IPS-18a (cell line): ENCODE measurements at regions not wholly inside any gene's neighbourhood (a gene's known extent, or its start where the extent isn't known, plus 50 kb on each side); places are given as distances from the start of the nearest gene placed in this dataset.

Experiments used
- H3K27ac ChIP-seq: one replicate; pipeline ENCODE4 v1.5.1; 2013; ENCODE audit warnings: low read length
- H3K27me3 ChIP-seq: one replicate; pipeline ENCODE4 v1.6.1; 2013; ENCODE audit warnings: mild to moderate bottlenecking, low read length; ENCODE audit not compliant: control insufficient read depth, insufficient read depth
- H3K36me3 ChIP-seq: one replicate; pipeline ENCODE4 v1.6.1; 2013; ENCODE audit warnings: low read depth, low read length; ENCODE audit not compliant: control insufficient read depth
- H3K4me1 ChIP-seq: one replicate; pipeline ENCODE4 v1.6.1; 2013; ENCODE audit warnings: low read depth, low read length; ENCODE audit not compliant: control insufficient read depth
- H3K4me3 ChIP-seq: one replicate; pipeline ENCODE4 v1.5.1; 2013; ENCODE audit warnings: low read length
- H3K9ac ChIP-seq: one replicate; pipeline ENCODE4 v1.6.1; 2013; ENCODE audit warnings: mild to moderate bottlenecking, low read length, moderate library complexity
- H3K9me3 ChIP-seq: one replicate; pipeline ENCODE4 v1.6.1; 2013; ENCODE audit warnings: low read depth, low read length; ENCODE audit not compliant: control insufficient read depth

- Histone ChIP-seq H3K4me1 (no peaks in the 10 kb centered on the region), H3K9me3 (no peaks in the 10 kb centered on the region), H3K27ac (no peak overlapping the region), H3K4me3 (no peak overlapping the region), H3K36me3 (no peaks in the 10 kb centered on the region), H3K9ac (no peak overlapping the region), H3K27me3 (no peaks in the 10 kb centered on the region)
Observed at GRCh38 chr2:21268878-21269224, 145.1 kb downstream of the TDRD15 start.

GRCh38 chr2:21269382-21269781, 145.6 kb downstream of the TDRD15 start:
- Histone ChIP-seq H3K9me3 (no peaks in the 10 kb centered on the region), H3K36me3 (no peaks in the 10 kb centered on the region), H3K27ac (no peak overlapping the region), H3K9ac (no peak overlapping the region), H3K4me1 (no peaks in the 10 kb centered on the region), H3K27me3 (no peaks in the 10 kb centered on the region), H3K4me3 (no peak overlapping the region)

- H3K27ac ChIP-seq = no peak overlapping the region
- no peaks in the 10 kb centered on the region for H3K4me1 ChIP-seq
- no peak overlapping the region for H3K9ac ChIP-seq
- no peaks in the 10 kb centered on the region for H3K36me3 ChIP-seq
- no peaks in the 10 kb centered on the region for H3K9me3 ChIP-seq
- no peak overlapping the region for H3K4me3 ChIP-seq
- H3K27me3 ChIP-seq = no peaks in the 10 kb centered on the region
Observed at GRCh38 chr2:21270083-21270491, 146.3 kb downstream of the TDRD15 start.

GRCh38 chr2:21270708-21271122, 146.9 kb downstream of the TDRD15 start:
- H3K9me3 ChIP-seq = no peaks in the 10 kb centered on the region
- no peak overlapping the region for H3K9ac ChIP-seq
- H3K4me3 ChIP-seq = no peak overlapping the region
- H3K4me1 ChIP-seq = no peaks in the 10 kb centered on the region
- no peaks in the 10 kb centered on the region for H3K36me3 ChIP-seq
- H3K27ac ChIP-seq = no peak overlapping the region
- H3K27me3 ChIP-seq = no peaks in the 10 kb centered on the region

GRCh38 chr2:21276163-21276562, 152.4 kb downstream of the TDRD15 start:
- Histone ChIP-seq H3K27ac (no peak overlapping the region), H3K9ac (no peak overlapping the region), H3K36me3 (no peaks in the 10 kb centered on the region), H3K4me1 (no peaks in the 10 kb centered on the region), H3K9me3 (no peaks in the 10 kb centered on the region), H3K4me3 (no peak overlapping the region), H3K27me3 (no peaks in the 10 kb centered on the region)

- Histone ChIP-seq H3K4me1 (no peaks in the 10 kb centered on the region), H3K27me3 (no peaks in the 10 kb centered on the region), H3K36me3 (no peaks in the 10 kb centered on the region), H3K9me3 (no peaks in the 10 kb centered on the region), H3K27ac (no peak overlapping the region), H3K9ac (no peak overlapping the region), H3K4me3 (no peak overlapping the region)
Observed at GRCh38 chr2:21277068-21278056, 153.6 kb downstream of the TDRD15 start.

GRCh38 chr2:21279525-21279924, 155.8 kb downstream of the TDRD15 start:
- no peak overlapping the region for H3K9ac ChIP-seq
- no peaks in the 10 kb centered on the region for H3K36me3 ChIP-seq
- H3K4me3 ChIP-seq = no peak overlapping the region
- H3K27ac ChIP-seq = no peak overlapping the region
- H3K27me3 ChIP-seq = no peaks in the 10 kb centered on the region
- H3K9me3 ChIP-seq = no peaks in the 10 kb centered on the region
- H3K4me1 ChIP-seq = no peaks in the 10 kb centered on the region

GRCh38 chr2:21280793-21281192, 157.0 kb downstream of the TDRD15 start:
- no peaks in the 10 kb centered on the region for H3K9me3 ChIP-seq
- no peak overlapping the region for H3K27ac ChIP-seq
- no peak overlapping the region for H3K4me3 ChIP-seq
- H3K36me3 ChIP-seq = no peaks in the 10 kb centered on the region
- H3K27me3 ChIP-seq = no peaks in the 10 kb centered on the region
- H3K9ac ChIP-seq = no peak overlapping the region
- no peaks in the 10 kb centered on the region for H3K4me1 ChIP-seq

GRCh38 chr2:21281384-21281783, 157.6 kb downstream of the TDRD15 start:
- Histone ChIP-seq H3K27me3 (no peaks in the 10 kb centered on the region), H3K9ac (no peak overlapping the region), H3K4me3 (no peak overlapping the region), H3K9me3 (no peaks in the 10 kb centered on the region), H3K36me3 (no peaks in the 10 kb centered on the region), H3K4me1 (no peaks in the 10 kb centered on the region), H3K27ac (no peak overlapping the region)

GRCh38 chr2:21281791-21282514, 158.2 kb downstream of the TDRD15 start:
- no peak overlapping the region for H3K9ac ChIP-seq
- no peaks in the 10 kb centered on the region for H3K27me3 ChIP-seq
- H3K27ac ChIP-seq = no peak overlapping the region
- H3K4me3 ChIP-seq = no peak overlapping the region
- H3K9me3 ChIP-seq = no peaks in the 10 kb centered on the region
- no peaks in the 10 kb centered on the region for H3K4me1 ChIP-seq
- no peaks in the 10 kb centered on the region for H3K36me3 ChIP-seq

- H3K27me3 ChIP-seq = no peaks in the 10 kb centered on the region
- no peak overlapping the region for H3K9ac ChIP-seq
- no peaks in the 10 kb centered on the region for H3K9me3 ChIP-seq
- H3K4me3 ChIP-seq = no peak overlapping the region
- H3K36me3 ChIP-seq = no peaks in the 10 kb centered on the region
- H3K27ac ChIP-seq = no peak overlapping the region
- peaks cover under 1% of the 10 kb centered on the region for H3K4me1 ChIP-seq
Observed at GRCh38 chr2:21282515-21282898, 158.7 kb downstream of the TDRD15 start.
